Tibial artery (tissue), 4 donors: ENCODE measurements at regions not wholly inside any gene's neighbourhood (a gene's known extent, or its start where the extent isn't known, plus 50 kb on each side); places are given as distances from the start of the nearest gene placed in this dataset.

ENCODE experiments used
- DNase-seq, 2 donors: peaks; one replicate each; pipeline ENCODE4 v3.0.0-alpha.2; 2019
- H3K27ac ChIP-seq, 2 donors: fragments of 200-600 bp; sonication (generic) in 1 of 2; 1 replicate in 1 of 2; 2 replicates in 1 of 2; pipeline ENCODE4 v1.5.1; 2018 to 2019; ENCODE audit warnings: mild to moderate bottlenecking in 1 of 2
- H3K27me3 ChIP-seq, 2 donors: fragments of 200-600 bp; sonication (generic) in 1 of 2; one replicate each; pipeline versions ENCODE4 v1.5.1 to v1.6.0; 2016 to 2019
- H3K36me3 ChIP-seq, 3 donors: fragments of 200-600 bp; sonication (generic) in 2 of 3; one replicate each; pipeline ENCODE4 v1.5.1; 2016 to 2019; ENCODE audit warnings: mild to moderate bottlenecking in 2 of 3
- H3K4me1 ChIP-seq, 4 donors: fragments of 200-600 bp; sonication (generic) in 2 of 4; 1 replicate in 3 of 4; 2 replicates in 1 of 4; pipeline ENCODE4 v1.5.1; 2016 to 2019
- H3K4me3 ChIP-seq, 2 donors: fragments of 200-600 bp; sonication (generic) in 1 of 2; 1 replicate in 1 of 2; 2 replicates in 1 of 2; pipeline ENCODE4 v1.5.1; 2018 to 2019; ENCODE audit warnings: mild to moderate bottlenecking in 2 of 2
- H3K9me3 ChIP-seq, 3 donors: fragments of 200-600 bp; sonication (generic) in 1 of 3; one replicate each; pipeline ENCODE4 v1.5.1; 2016 to 2019
- CTCF ChIP-seq, 2 experiments: fragments of 200-600 bp in 1 of 2; fragments of 450-650 bp in 1 of 2; IDR thresholded peaks; one replicate each; pipeline ENCODE4 v1.5.1; 2017 to 2019; ENCODE audit warnings: antibody characterized with exemption in 2 of 2, mild to moderate bottlenecking in 1 of 2, moderate library complexity in 1 of 2
- intact Hi-C: fragments of 100-400 bp; cut with DNase I; formaldehyde crosslinking; loops from one replicate; pipeline ENCODE4 v1.15.0; 2023; ENCODE audit warnings: low total_unique reads

GRCh38 chr9:88291856-88292255, 96.4 kb upstream of the SPIN1 start:
- Histone ChIP-seq H3K9me3 (no peaks in the 10 kb centered on the region), H3K4me1 (no peaks in the 10 kb centered on the region), H3K4me3 (no peak overlapping the region), H3K36me3 (no peaks in the 10 kb centered on the region), H3K27ac (no peak overlapping the region), H3K27me3 (no peaks in the 10 kb centered on the region)
- intact Hi-C loops: no loop called here
- no peak for DNase-seq
- TF ChIP-seq CTCF (IDR thresholded peaks at IDR 0.05): no peak

GRCh38 chr9:88291056-88291455, 97.2 kb upstream of the SPIN1 start:
- H3K9me3 ChIP-seq: no peaks in the 10 kb centered on the region
- no peak for TF ChIP-seq CTCF (IDR thresholded peaks at IDR 0.05)
- no peak overlapping the region for H3K4me3 ChIP-seq
- H3K27ac ChIP-seq: no peak overlapping the region
- no peaks in the 10 kb centered on the region for H3K27me3 ChIP-seq
- H3K36me3 ChIP-seq: no peaks in the 10 kb centered on the region
- intact Hi-C loops: no loop called here
- no peak for DNase-seq
- H3K4me1 ChIP-seq: no peaks in the 10 kb centered on the region

- H3K4me1 ChIP-seq: no peaks in the 10 kb centered on the region
- intact Hi-C loops: no loop called here
- TF ChIP-seq CTCF (IDR thresholded peaks at IDR 0.05): no peak
- no peak for DNase-seq
- no peaks in the 10 kb centered on the region for H3K9me3 ChIP-seq
- H3K27ac ChIP-seq: no peak overlapping the region
- H3K36me3 ChIP-seq: no peaks in the 10 kb centered on the region
- no peak overlapping the region for H3K4me3 ChIP-seq
- no peaks in the 10 kb centered on the region for H3K27me3 ChIP-seq
Observed at GRCh38 chr9:88289532-88289931, 98.7 kb upstream of the SPIN1 start.

- no peaks in the 10 kb centered on the region for H3K9me3 ChIP-seq
- H3K36me3 ChIP-seq: no peaks in the 10 kb centered on the region
- no peak overlapping the region for H3K4me3 ChIP-seq
- DNase-seq: no peak
- no peak for TF ChIP-seq CTCF (IDR thresholded peaks at IDR 0.05)
- H3K4me1 ChIP-seq: no peaks in the 10 kb centered on the region
- intact Hi-C loops: no loop called here
- no peak overlapping the region for H3K27ac ChIP-seq
- no peaks in the 10 kb centered on the region for H3K27me3 ChIP-seq
Observed at GRCh38 chr9:88287972-88288371, 100.3 kb upstream of the SPIN1 start.

GRCh38 chr9:88280816-88281382, 107.3 kb upstream of the SPIN1 start:
- H3K27me3 ChIP-seq: no peaks in the 10 kb centered on the region
- H3K4me3 ChIP-seq: no peak overlapping the region
- H3K9me3 ChIP-seq: no peaks in the 10 kb centered on the region
- no peaks in the 10 kb centered on the region for H3K36me3 ChIP-seq
- DNase-seq: no peak
- H3K27ac ChIP-seq: no peak overlapping the region
- intact Hi-C loops: no loop called here
- H3K4me1 ChIP-seq: no peaks in the 10 kb centered on the region
- no peak for TF ChIP-seq CTCF (IDR thresholded peaks at IDR 0.05)

- intact Hi-C loops: no loop called here
- no peak for DNase-seq
- Histone ChIP-seq H3K36me3 (no peaks in the 10 kb centered on the region), H3K27ac (no peak overlapping the region), H3K27me3 (no peaks in the 10 kb centered on the region), H3K4me1 (no peaks in the 10 kb centered on the region), H3K4me3 (no peak overlapping the region), H3K9me3 (no peaks in the 10 kb centered on the region)
- no peak for TF ChIP-seq CTCF (IDR thresholded peaks at IDR 0.05)
Observed at GRCh38 chr9:88278036-88278435, 110.2 kb upstream of the SPIN1 start.
